RPMI7951 (cell line): ENCODE measurements at regions not wholly inside any gene's neighbourhood (a gene's known extent, or its start where the extent isn't known, plus 50 kb on each side); places are given as distances from the start of the nearest gene placed in this dataset.
"Not testable (repeated sequence)": the region's sequence is repeated elsewhere in the genome, so short reads cannot be mapped to it uniquely, and the experiment has no call there.

Source experiments
- DNase-seq: peaks from one replicate; pipeline ENCODE4 v3.0.0-alpha.2; 2012; ENCODE audit warnings: low read depth

- no peak for DNase-seq
Observed at GRCh38 chr4:91653067-91653466, 650.7 kb upstream of the GRID2 start.

- DNase-seq: no peak
Observed at GRCh38 chr4:91681091-91681490, 622.7 kb upstream of the GRID2 start.

GRCh38 chr4:91681544-91681943 lies 622.2 kb upstream of the GRID2 start:
- no peak for DNase-seq

- DNase-seq: no peak
Observed at GRCh38 chr4:91684955-91685354, 618.8 kb upstream of the GRID2 start.

- DNase-seq: no peak
Observed at GRCh38 chr4:91688413-91688812, 615.4 kb upstream of the GRID2 start.

- not testable (repeated sequence) for DNase-seq
Observed at GRCh38 chr4:91699691-91700090, 604.1 kb upstream of the GRID2 start.

GRCh38 chr4:91729851-91730250 lies 573.9 kb upstream of the GRID2 start:
- no peak for DNase-seq

GRCh38 chr4:91734682-91735081 lies 569.1 kb upstream of the GRID2 start:
- DNase-seq: peak; percentile 0

- not testable (repeated sequence) for DNase-seq
Observed at GRCh38 chr4:91738831-91739230, 564.9 kb upstream of the GRID2 start.

- DNase-seq: peak; percentile 2
Observed at GRCh38 chr4:91746551-91746950, 557.2 kb upstream of the GRID2 start.

- no peak for DNase-seq
Observed at GRCh38 chr4:91751961-91752360, 551.8 kb upstream of the GRID2 start.

- peak; percentile 2 for DNase-seq
Observed at GRCh38 chr4:91754716-91755115, 549.0 kb upstream of the GRID2 start.

- peak; percentile 27 for DNase-seq
Observed at GRCh38 chr4:91758487-91758886, 545.3 kb upstream of the GRID2 start.

- no peak for DNase-seq
Observed at GRCh38 chr4:91764085-91764484, 539.7 kb upstream of the GRID2 start.

GRCh38 chr4:91769912-91770311 lies 533.9 kb upstream of the GRID2 start:
- no peak for DNase-seq

- not testable (repeated sequence) for DNase-seq
Observed at GRCh38 chr4:91791631-91792030, 512.1 kb upstream of the GRID2 start.

GRCh38 chr4:91795947-91796346 lies 507.8 kb upstream of the GRID2 start:
- no peak for DNase-seq

GRCh38 chr4:91812319-91812718 lies 491.4 kb upstream of the GRID2 start:
- DNase-seq: no peak

GRCh38 chr4:91824773-91825172 lies 479.0 kb upstream of the GRID2 start:
- no peak for DNase-seq

- DNase-seq: peak; percentile 43
Observed at GRCh38 chr4:91826186-91826585, 477.6 kb upstream of the GRID2 start.

- DNase-seq: no peak
Observed at GRCh38 chr4:91827914-91828313, 475.9 kb upstream of the GRID2 start.

GRCh38 chr4:91829531-91829930 lies 474.2 kb upstream of the GRID2 start:
- DNase-seq: no peak

GRCh38 chr4:91830681-91831395 lies 472.9 kb upstream of the GRID2 start:
- no peak for DNase-seq

GRCh38 chr4:91837608-91838029 lies 466.1 kb upstream of the GRID2 start:
- DNase-seq: peak; percentile 11
